ENCODE measurements at regions not wholly inside any gene's neighbourhood (a gene's known extent, or its start where the extent isn't known, plus 50 kb on each side); places are given as distances from the start of the nearest gene placed in this dataset.

GRCh38 chr6:30396833-30397479 is 52.0 kb downstream of the RPP21 start:
- DNase-seq (ENCODE audit: insufficient read length, low spot score), result peak; percentile 85
- no peak for FAIRE-seq
- peak; percentile 73 for TF ChIP-seq CTCF (IDR thresholded peaks at IDR 0.05; ENCODE audit: insufficient read depth, missing control alignments)

- DNase-seq (ENCODE audit: insufficient read length, low spot score) (no peak), FAIRE-seq (no peak)
- TF ChIP-seq CTCF (IDR thresholded peaks at IDR 0.05; ENCODE audit: insufficient read depth, missing control alignments), result no peak
Measured at GRCh38 chr6:30397697-30398096, 52.7 kb downstream of the RPP21 start.

GRCh38 chr6:30399390-30400058 is 54.6 kb downstream of the RPP21 start:
- no peak for DNase-seq (ENCODE audit: insufficient read length, low spot score)
- no peak for TF ChIP-seq CTCF (IDR thresholded peaks at IDR 0.05; ENCODE audit: insufficient read depth, missing control alignments)
- no peak for FAIRE-seq

- no peak for TF ChIP-seq CTCF (IDR thresholded peaks at IDR 0.05; ENCODE audit: insufficient read depth, missing control alignments)
- FAIRE-seq (no peak), DNase-seq (ENCODE audit: insufficient read length, low spot score) (no peak)
Measured at GRCh38 chr6:30405934-30406333, 61.0 kb downstream of the RPP21 start.

- no peak for FAIRE-seq
- TF ChIP-seq CTCF (IDR thresholded peaks at IDR 0.05; ENCODE audit: insufficient read depth, missing control alignments), result no peak
- no peak for DNase-seq (ENCODE audit: insufficient read length, low spot score)
Measured at GRCh38 chr6:30409184-30409583, 64.2 kb downstream of the RPP21 start.

- FAIRE-seq (no peak), DNase-seq (ENCODE audit: insufficient read length, low spot score) (no peak)
- peak; percentile 67 for TF ChIP-seq CTCF (IDR thresholded peaks at IDR 0.05; ENCODE audit: insufficient read depth, missing control alignments)
Measured at GRCh38 chr6:30411515-30412207, 66.7 kb downstream of the RPP21 start.

- no peak for FAIRE-seq
- no peak for TF ChIP-seq CTCF (IDR thresholded peaks at IDR 0.05; ENCODE audit: insufficient read depth, missing control alignments)
- no peak for DNase-seq (ENCODE audit: insufficient read length, low spot score)
Measured at GRCh38 chr6:30418448-30418847, 70.9 kb upstream of the HLA-E start.

Data from D721Med (cell line).